Parathyroid adenoma (tissue), 2 donors: ENCODE measurements at regions not wholly inside any gene's neighbourhood (a gene's known extent, or its start where the extent isn't known, plus 50 kb on each side); places are given as distances from the start of the nearest gene placed in this dataset.
"Not testable (repeated sequence)": the region's sequence is repeated elsewhere in the genome, so short reads cannot be mapped to it uniquely, and the experiment has no call there.

Source experiments
- H2AFZ ChIP-seq: fragments of 300-600 bp; sonication (generic); one replicate; pipeline ENCODE4 v1.7.0; 2017; ENCODE audit warnings: antibody characterized with exemption, mild to moderate bottlenecking
- H3K27ac ChIP-seq: fragments of 300-600 bp; sonication (generic); one replicate; pipeline ENCODE4 v1.7.0; 2017
- H3K27me3 ChIP-seq: fragments of 300-600 bp; sonication (generic); one replicate; pipeline ENCODE4 v1.7.0; 2017; ENCODE audit warnings: low read length; ENCODE audit not compliant: control insufficient read depth, insufficient read depth
- H3K36me3 ChIP-seq: fragments of 300-600 bp; sonication (generic); one replicate; pipeline ENCODE4 v1.7.0; 2017; ENCODE audit warnings: low read length; ENCODE audit not compliant: control insufficient read depth, insufficient read depth
- H3K4me1 ChIP-seq: fragments of 300-600 bp; sonication (generic); one replicate; pipeline ENCODE4 v1.7.0; 2017; ENCODE audit warnings: control low read depth
- H3K4me2 ChIP-seq: fragments of 300-600 bp; sonication (generic); one replicate; pipeline ENCODE4 v1.7.0; 2017; ENCODE audit warnings: low read length
- H3K4me3 ChIP-seq: fragments of 300-600 bp; sonication (generic); one replicate; pipeline ENCODE4 v1.7.0; 2017; ENCODE audit warnings: low read depth, low read length
- H3K79me2 ChIP-seq: fragments of 300-600 bp; sonication (generic); one replicate; pipeline ENCODE4 v1.7.0; 2017; ENCODE audit warnings: control low read depth
- H3K9ac ChIP-seq: fragments of 300-600 bp; sonication (generic); one replicate; pipeline ENCODE4 v1.7.0; 2017; ENCODE audit warnings: mild to moderate bottlenecking
- H3K9me3 ChIP-seq: fragments of 300-600 bp; sonication (generic); one replicate; pipeline ENCODE4 v1.7.0; 2017; ENCODE audit warnings: low read length; ENCODE audit not compliant: control insufficient read depth
- CTCF ChIP-seq: fragments of 300-600 bp; sonication (generic); IDR thresholded peaks from one replicate; pipeline ENCODE4 v1.7.0; 2017; ENCODE audit warnings: antibody characterized with exemption, mild to moderate bottlenecking
- donor health status: primary hyperparathyroidism.

- Histone ChIP-seq H3K4me2 (no peak overlapping the region), H3K27ac (no peak overlapping the region), H3K4me3 (no peak overlapping the region), H3K9me3 (no peaks in the 10 kb centered on the region), H3K27me3 (no peaks in the 10 kb centered on the region), H3K9ac (no peak overlapping the region), H2AFZ (no peak overlapping the region), H3K4me1 (no peaks in the 10 kb centered on the region), H3K36me3 (no peaks in the 10 kb centered on the region), H3K79me2 (no peaks in the 10 kb centered on the region)
- TF ChIP-seq CTCF = no peak
These were observed 473.0 kb downstream of the FAT4 start for GRCh38 chr4:125787707-125788106.

- no peak for TF ChIP-seq CTCF
- Histone ChIP-seq H3K27ac (no peak overlapping the region), H3K9ac (no peak overlapping the region), H3K9me3 (no peaks in the 10 kb centered on the region), H3K79me2 (no peaks in the 10 kb centered on the region), H3K4me1 (no peaks in the 10 kb centered on the region), H3K4me3 (no peak overlapping the region), H3K36me3 (no peaks in the 10 kb centered on the region), H3K4me2 (no peak overlapping the region), H3K27me3 (no peaks in the 10 kb centered on the region), H2AFZ (no peak overlapping the region)
These were observed 474.3 kb downstream of the FAT4 start for GRCh38 chr4:125789023-125789422.

- H3K36me3 ChIP-seq = no peaks in the 10 kb centered on the region
- H3K4me1 ChIP-seq = no peaks in the 10 kb centered on the region
- no peak overlapping the region for H2AFZ ChIP-seq
- no peak overlapping the region for H3K9ac ChIP-seq
- no peak for TF ChIP-seq CTCF
- H3K4me3 ChIP-seq = no peak overlapping the region
- no peaks in the 10 kb centered on the region for H3K27me3 ChIP-seq
- H3K9me3 ChIP-seq = no peaks in the 10 kb centered on the region
- H3K79me2 ChIP-seq = no peaks in the 10 kb centered on the region
- no peak overlapping the region for H3K4me2 ChIP-seq
- no peak overlapping the region for H3K27ac ChIP-seq
These were observed 477.1 kb downstream of the FAT4 start for GRCh38 chr4:125791896-125792295.

GRCh38 chr4:125794989-125795388 lies 480.2 kb downstream of the FAT4 start:
- H3K27ac ChIP-seq = no peak overlapping the region
- H2AFZ ChIP-seq = no peak overlapping the region
- H3K27me3 ChIP-seq = no peaks in the 10 kb centered on the region
- H3K79me2 ChIP-seq = no peaks in the 10 kb centered on the region
- H3K4me1 ChIP-seq = no peaks in the 10 kb centered on the region
- no peak overlapping the region for H3K4me2 ChIP-seq
- no peak for TF ChIP-seq CTCF
- no peaks in the 10 kb centered on the region for H3K36me3 ChIP-seq
- H3K9me3 ChIP-seq = no peaks in the 10 kb centered on the region
- H3K9ac ChIP-seq = no peak overlapping the region
- no peak overlapping the region for H3K4me3 ChIP-seq

- no peaks in the 10 kb centered on the region for H3K79me2 ChIP-seq
- H3K4me3 ChIP-seq = no peak overlapping the region
- H3K36me3 ChIP-seq = no peaks in the 10 kb centered on the region
- no peak overlapping the region for H2AFZ ChIP-seq
- no peak overlapping the region for H3K9ac ChIP-seq
- H3K27me3 ChIP-seq = no peaks in the 10 kb centered on the region
- no peak for TF ChIP-seq CTCF
- no peak overlapping the region for H3K27ac ChIP-seq
- H3K9me3 ChIP-seq = no peaks in the 10 kb centered on the region
- H3K4me1 ChIP-seq = no peaks in the 10 kb centered on the region
- H3K4me2 ChIP-seq = no peak overlapping the region
These were observed 481.4 kb downstream of the FAT4 start for GRCh38 chr4:125796138-125796537.

- not testable (repeated sequence) for H3K27ac ChIP-seq, H3K36me3 ChIP-seq, H2AFZ ChIP-seq, H3K4me2 ChIP-seq, H3K4me1 ChIP-seq, H3K27me3 ChIP-seq, H3K4me3 ChIP-seq, H3K79me2 ChIP-seq, H3K9me3 ChIP-seq, H3K9ac ChIP-seq
These were observed 482.9 kb downstream of the FAT4 start for GRCh38 chr4:125797621-125798020.
